C4-2B (cell line): ENCODE measurements at regions not wholly inside any gene's neighbourhood (a gene's known extent, or its start where the extent isn't known, plus 50 kb on each side); places are given as distances from the start of the nearest gene placed in this dataset.

Experiments
- ZFX ChIP-seq: fragments of 450-650 bp; IDR thresholded peaks from 2 replicates; pipeline ENCODE4 v1.6.1; 2017
- TF ChIP-seq, protein P1 (sequence below): fragments of 450-650 bp; conservative IDR thresholded peaks from 2 replicates; pipeline ENCODE4 v1.5.1; 2017; ENCODE audit warnings: mild to moderate bottlenecking

DNA sequence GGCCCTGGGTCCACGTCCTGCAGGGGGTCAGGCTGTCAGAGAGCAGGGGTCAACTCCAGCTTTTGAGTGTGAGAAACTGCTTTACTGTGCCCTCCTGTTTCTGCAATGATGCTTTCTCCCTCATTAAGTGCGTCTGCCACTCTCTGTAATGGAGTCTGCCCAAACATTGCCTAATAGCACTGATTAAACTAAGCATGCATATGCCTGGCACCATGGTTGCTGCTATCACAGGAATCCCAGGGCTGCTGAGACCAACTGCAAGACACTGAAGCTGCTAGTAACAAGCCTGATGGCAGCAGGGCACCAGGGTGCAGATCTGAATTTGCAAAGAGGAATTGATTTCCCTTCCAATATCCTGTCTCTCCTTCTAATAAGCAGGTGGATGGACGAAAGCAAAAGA, 125.3 kb downstream of the SLC24A2 start:
- TF ChIP-seq, protein P1, sequence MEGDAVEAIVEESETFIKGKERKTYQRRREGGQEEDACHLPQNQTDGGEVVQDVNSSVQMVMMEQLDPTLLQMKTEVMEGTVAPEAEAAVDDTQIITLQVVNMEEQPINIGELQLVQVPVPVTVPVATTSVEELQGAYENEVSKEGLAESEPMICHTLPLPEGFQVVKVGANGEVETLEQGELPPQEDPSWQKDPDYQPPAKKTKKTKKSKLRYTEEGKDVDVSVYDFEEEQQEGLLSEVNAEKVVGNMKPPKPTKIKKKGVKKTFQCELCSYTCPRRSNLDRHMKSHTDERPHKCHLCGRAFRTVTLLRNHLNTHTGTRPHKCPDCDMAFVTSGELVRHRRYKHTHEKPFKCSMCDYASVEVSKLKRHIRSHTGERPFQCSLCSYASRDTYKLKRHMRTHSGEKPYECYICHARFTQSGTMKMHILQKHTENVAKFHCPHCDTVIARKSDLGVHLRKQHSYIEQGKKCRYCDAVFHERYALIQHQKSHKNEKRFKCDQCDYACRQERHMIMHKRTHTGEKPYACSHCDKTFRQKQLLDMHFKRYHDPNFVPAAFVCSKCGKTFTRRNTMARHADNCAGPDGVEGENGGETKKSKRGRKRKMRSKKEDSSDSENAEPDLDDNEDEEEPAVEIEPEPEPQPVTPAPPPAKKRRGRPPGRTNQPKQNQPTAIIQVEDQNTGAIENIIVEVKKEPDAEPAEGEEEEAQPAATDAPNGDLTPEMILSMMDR: no peak
- TF ChIP-seq ZFX: no peak
